ENCODE measurements at regions not wholly inside any gene's neighbourhood (a gene's known extent, or its start where the extent isn't known, plus 50 kb on each side); places are given as distances from the start of the nearest gene placed in this dataset.

- no peak for DNase-seq (ENCODE audit: low read depth)
Observed at GRCh38 chr5:6166698-6167394, 211.5 kb downstream of the MED10 start.

- DNase-seq (ENCODE audit: low read depth): no peak
Observed at GRCh38 chr5:6163913-6164312, 214.4 kb downstream of the MED10 start.

- DNase-seq (ENCODE audit: low read depth): no peak
Observed at GRCh38 chr5:6162175-6162574, 216.2 kb downstream of the MED10 start.

DNA sequence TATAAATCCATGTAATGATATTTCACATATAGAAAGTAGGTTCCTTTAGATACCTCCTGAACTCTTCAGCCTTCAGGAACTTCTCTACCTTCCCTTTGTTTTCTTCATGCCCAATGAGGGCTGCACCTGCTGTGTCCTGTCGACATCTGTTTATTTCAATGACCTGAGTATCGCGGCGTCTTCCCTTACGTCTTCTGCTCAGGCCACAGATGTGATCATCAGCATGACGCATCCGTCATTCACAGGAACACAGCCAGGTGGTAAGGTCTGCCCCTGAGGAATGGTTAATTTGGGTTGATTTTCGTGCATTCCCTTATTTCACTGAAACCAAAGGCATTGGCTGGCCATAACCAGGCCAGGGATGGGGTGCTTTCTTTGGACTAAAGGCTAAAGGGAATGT, 217.1 kb downstream of the MED10 start:
- DNase-seq (ENCODE audit: low read depth): no peak

DNA sequence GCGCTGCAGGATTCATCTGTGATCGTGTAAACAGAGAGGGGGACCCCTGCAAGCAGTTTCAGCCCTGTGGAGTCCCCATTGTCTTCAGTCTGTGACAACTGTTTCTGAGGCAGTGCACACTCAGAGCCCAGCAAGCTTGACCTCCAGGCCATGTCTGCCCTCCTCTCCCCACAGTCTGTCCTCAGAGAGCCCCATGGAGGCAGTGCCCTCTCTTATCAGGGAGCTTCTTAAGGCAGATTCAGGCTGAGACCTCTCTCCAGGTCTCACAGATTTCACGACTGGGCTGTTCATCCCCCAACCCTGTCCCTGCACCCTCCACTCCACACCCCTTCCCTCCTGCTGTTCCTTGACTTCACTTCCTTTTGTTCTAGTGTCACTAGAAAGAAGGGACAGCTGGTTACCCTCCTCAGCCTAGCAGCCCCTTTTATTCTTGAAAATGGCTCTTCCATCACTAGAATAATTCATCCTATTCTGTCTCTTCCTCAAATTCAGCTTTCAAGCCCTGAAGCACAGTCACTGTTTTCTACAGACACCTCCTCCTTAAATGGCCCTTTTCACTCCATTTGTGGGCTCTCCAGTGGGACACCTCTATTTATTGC, 218.4 kb downstream of the MED10 start:
- DNase-seq (ENCODE audit: low read depth): no peak

DNA sequence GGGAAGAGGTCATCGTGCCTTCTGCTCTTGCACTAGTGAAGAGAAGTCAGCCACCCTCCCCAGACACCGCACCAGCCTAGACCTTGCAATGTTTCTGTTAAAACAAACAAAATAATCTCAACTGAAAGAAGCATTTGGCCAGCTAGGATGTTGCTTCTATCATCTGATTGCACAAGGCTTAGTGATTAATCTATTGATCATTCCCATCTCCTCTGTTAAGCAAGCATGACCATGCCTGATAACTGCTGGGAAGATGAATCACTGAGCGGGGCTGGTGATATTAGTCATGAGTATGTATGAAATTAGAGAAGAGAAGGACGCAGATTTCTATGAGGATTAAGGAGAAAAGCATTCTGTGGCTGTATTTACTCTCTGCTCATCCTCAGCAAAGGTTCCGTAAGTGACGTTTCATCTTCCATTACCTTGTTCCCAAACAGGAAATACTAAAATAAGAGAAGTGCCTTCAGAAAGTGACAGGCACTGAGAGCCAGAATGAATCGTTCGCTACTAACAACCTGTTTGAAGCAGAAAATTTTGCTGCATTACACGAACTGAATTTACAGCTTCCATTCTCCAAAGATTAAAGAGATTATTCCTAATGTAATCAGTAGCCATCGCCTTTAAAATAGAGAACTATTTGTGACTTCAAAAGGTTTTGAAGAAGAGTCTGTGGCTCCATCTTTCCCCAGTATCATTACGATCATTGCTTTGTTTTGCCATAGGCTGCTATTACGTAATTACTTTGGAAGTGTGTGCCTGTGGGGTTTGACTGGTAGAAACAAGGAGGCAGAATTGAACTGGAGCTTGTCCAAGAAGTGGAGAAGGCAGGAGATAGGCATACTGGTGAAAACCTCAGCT, 219.1 kb downstream of the MED10 start:
- peak; percentile 89 for DNase-seq (ENCODE audit: low read depth)

GRCh38 chr5:6154216-6154615, 224.1 kb downstream of the MED10 start:
- no peak for DNase-seq (ENCODE audit: low read depth)

DNA sequence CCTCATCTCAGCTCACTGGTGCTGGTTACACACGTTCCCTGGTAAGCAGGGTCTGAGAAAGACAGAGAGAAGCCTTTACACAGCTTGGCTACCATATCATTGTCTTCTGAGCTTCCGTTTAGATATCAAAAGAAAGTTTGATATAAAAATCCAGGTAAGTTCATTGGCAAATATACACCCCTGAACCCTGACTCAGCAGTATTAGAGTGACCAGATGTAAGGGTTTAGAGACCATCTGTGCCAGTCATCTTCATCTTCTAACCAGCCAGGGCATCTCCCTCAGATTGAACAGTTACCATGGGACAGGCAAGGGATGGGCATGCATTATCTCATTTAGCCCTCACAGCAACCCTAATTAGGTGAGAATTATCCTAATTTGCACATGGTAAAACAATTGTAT, 232.1 kb downstream of the MED10 start:
- no peak for DNase-seq (ENCODE audit: low read depth)

- no peak for DNase-seq (ENCODE audit: low read depth)
Observed at GRCh38 chr5:6145616-6146237, 232.6 kb downstream of the MED10 start.

DNA sequence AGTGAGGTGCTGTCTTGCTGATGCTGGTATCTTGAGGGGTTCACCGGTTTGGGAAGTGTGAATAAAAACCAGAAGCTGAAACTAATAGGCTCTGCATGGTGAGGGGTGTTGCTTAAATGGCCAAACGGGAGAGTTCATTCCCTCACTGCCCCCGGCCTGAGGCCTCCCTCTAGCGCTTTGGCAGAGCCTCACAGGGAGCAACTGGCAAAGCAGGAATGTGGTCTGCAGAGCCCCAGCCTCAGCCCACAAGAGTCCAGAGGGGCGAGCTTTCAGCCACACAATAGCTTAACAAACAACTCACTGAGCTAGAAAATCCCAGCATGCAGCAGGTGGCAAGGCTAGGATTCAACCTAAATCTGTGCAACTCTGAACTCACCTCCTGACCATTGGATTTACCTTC, 234.8 kb downstream of the MED10 start:
- no peak for DNase-seq (ENCODE audit: low read depth)

GRCh38 chr5:6142353-6142752, 236.0 kb downstream of the MED10 start:
- no peak for DNase-seq (ENCODE audit: low read depth)

GRCh38 chr5:6140219-6140618, 238.1 kb downstream of the MED10 start:
- no peak for DNase-seq (ENCODE audit: low read depth)

DNA sequence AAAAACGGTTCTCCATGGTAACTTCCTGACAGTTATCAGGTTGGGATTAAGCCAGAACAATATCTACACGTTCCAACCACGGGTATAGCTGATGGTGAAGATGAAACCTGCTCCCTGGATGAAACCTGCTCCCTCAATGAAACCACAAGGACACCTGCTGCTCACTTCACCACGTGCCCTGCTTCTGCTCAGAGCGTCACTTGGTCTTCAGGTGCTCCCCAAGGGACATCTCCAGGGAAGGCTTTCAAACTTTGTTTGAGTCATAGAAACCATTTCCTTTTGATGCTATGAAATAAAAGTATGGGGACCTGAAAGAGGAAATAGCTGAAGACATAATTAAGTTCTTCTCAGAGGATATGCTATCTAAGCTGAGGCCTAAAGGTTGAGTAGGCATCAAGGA, 242.4 kb downstream of the MED10 start:
- DNase-seq (ENCODE audit: low read depth): no peak

DNA sequence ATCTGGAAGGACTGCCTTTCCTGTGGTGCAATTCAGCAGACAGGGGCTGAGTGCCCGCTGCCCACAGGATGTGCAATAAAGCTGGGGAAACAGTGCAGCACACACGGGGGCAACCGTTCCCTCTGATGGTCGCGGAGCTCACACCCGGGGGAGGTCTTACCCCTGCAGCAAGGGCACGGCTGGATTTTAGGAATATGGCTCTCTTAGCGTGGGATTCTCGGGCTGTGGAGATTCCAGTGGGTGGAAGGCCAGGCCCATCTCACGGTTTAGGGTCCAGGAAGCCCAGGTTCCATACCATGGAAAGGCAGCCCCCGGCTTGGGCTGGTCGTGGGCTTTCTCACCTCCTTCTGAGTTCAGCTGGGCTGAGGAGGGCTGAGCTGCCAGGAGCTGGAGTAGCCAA, 244.1 kb downstream of the MED10 start:
- DNase-seq (ENCODE audit: low read depth): no peak

DNA sequence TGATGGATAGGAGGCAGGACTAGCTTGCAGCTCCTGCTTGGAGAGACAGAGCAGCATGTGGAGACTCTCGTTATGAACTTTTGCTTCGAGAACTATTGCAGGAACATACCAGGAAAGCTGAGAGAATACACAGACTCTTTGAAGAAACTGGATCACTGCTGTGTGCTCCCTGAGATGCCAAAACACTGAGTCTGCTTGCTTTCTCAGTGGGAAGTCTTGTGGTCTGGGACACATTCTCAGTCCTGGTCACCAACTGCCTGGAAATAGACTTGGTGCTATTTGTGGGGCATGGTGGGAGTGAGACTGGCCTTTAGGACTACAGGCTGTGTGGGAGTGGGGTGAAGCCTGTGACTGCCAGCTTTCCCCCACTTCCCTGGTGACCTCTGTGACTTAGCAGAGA, 252.6 kb downstream of the MED10 start:
- no peak for DNase-seq (ENCODE audit: low read depth)

DNA sequence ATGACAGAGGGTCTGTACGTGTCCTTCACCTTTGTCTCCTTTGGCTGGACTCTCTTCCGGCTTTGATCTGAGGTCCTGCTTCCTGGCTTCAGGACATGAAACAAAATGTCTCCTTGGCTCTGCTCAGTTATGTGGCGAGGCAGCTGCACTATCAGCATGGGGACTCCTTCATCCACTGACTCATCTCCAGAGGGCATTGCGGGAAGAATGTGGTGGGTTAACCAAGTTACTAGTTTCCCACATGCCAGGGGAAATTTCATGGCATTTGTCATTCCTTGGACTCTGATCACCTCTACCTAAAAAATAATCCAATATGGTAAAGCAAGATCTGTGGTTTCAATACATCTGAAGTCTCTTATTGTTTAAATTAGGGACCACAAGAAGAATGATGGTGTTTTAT, 259.7 kb downstream of the MED10 start:
- DNase-seq (ENCODE audit: low read depth): no peak

GRCh38 chr5:6117212-6117611, 261.1 kb downstream of the MED10 start:
- no peak for DNase-seq (ENCODE audit: low read depth)

- DNase-seq (ENCODE audit: low read depth): no peak
Observed at GRCh38 chr5:6115852-6116251, 262.5 kb downstream of the MED10 start.

DNA sequence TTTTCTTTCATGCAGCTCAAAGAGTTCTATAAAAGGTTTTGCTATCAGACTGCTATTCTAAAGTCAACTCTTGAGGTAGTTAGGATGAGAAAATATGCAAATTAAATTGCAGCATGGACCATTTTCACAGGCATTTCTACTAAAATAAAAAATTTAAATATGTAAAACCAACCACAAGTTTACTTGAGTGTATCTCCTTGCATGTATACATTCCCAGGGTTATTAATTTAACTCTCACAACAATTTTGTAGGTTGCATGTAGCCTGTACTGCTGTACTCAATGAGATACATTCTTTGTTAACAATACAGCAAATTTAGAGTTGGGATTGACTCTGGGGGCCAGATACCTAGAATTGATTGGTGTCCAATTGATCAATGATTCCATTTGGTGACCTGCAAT, 265.8 kb downstream of the MED10 start:
- no peak for DNase-seq (ENCODE audit: low read depth)

DNA sequence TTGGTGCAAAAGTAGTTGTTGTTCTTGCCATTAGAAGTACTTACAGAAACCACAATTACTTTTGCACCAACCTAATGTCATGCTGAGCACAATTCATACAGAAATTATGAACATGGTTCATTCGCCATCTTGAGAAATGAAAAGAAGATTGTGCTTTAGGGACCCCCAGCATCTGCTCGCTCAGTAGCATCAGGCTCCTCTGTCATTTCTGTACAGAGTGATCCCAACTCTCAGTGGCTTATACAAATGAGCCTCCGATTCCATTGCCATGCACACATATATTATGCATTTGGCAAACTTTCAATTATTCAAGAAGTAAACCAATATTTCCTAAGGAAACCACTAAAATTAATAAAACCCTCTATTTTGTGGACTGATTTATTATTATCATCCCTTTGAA, 266.2 kb downstream of the MED10 start:
- DNase-seq (ENCODE audit: low read depth): no peak

GRCh38 chr5:6111131-6111530, 267.2 kb downstream of the MED10 start:
- no peak for DNase-seq (ENCODE audit: low read depth)

DNA sequence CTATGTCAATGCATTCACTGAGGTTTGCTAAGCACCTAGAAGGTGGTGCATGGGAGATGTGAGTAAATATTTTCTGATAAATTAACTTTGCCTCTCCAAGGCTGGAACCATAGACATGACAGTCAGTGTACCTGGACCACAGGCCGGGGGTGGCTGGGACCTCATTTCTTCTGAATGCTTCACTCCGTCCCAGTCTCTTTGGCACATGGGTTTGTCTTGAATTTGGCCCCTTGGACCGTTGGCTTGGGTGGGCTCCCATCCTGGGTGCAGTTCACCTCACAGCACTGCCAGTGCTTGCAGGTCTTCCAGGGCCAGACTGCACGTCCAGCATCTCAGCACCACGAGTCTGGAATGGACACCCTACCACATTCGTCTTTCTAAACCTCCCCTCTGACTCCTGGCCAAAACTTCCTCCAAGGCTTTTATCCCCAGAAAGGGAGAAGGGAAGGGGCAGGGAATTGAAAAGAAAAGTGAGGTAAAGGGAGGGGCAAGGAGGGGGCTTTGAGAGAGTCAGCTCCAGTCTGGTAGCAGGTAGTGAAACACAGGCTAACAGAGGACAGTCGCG, 267.8 kb downstream of the MED10 start:
- DNase-seq (ENCODE audit: low read depth): no peak
